ENCODE measurements at regions not wholly inside any gene's neighbourhood (a gene's known extent, or its start where the extent isn't known, plus 50 kb on each side); places are given as distances from the start of the nearest gene placed in this dataset.

DNA sequence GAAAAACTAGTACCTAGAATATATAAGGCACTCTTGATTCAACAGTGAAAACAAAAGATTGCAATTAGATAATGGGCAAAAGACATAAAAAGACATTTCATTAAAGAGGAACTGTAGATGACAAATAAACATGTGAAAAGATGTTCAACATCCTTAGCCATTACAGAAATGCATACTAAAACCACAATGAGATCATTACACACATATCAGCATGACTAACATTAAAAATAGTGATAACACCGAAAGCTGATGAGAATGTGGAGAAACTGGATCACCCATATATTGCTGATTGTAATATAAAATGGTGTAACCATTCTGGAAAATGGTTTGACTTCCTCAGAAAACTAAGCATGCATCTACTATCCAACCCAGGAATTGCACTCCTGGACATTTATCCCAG is 340.3 kb downstream of the SEC16B start:
- Histone ChIP-seq H3K36me3 (ENCODE audit: insufficient read depth, low read length) (no peaks in the 10 kb centered on the region), H3K79me2 (replicated peaks; ENCODE audit: insufficient read depth, low read length) (no peaks in the 10 kb centered on the region), H3K9me2 (ENCODE audit: insufficient read depth, low read length) (no peaks in the 10 kb centered on the region), H4K20me1 (ENCODE audit: insufficient read depth) (no peaks in the 10 kb centered on the region), H3K27me3 (ENCODE audit: insufficient read depth, low read depth, low read length) (no peaks in the 10 kb centered on the region), H3K4me2 (ENCODE audit: low read length) (no peak overlapping the region), H3K4me3 (ENCODE audit: low read length) (no peak overlapping the region), H3F3A (ENCODE audit: insufficient read depth, low read length, poor library complexity, severe bottlenecking) (no peaks in the 10 kb centered on the region), H2AFZ (ENCODE audit: low read depth, low read length) (no peak overlapping the region), H3K27ac (ENCODE audit: low read length) (no peak overlapping the region), H3K9me3 (ENCODE audit: low read length) (no peaks in the 10 kb centered on the region), H3K9ac (ENCODE audit: low read length) (no peak overlapping the region)
- TF ChIP-seq SMC3 (conservative IDR thresholded peaks at IDR 0.05; ENCODE audit: poor library complexity), result no peak
- no peak for TF ChIP-seq EP300 (conservative IDR thresholded peaks at IDR 0.05; ENCODE audit: poor library complexity, severe bottlenecking)
- TF ChIP-seq, protein P1, sequence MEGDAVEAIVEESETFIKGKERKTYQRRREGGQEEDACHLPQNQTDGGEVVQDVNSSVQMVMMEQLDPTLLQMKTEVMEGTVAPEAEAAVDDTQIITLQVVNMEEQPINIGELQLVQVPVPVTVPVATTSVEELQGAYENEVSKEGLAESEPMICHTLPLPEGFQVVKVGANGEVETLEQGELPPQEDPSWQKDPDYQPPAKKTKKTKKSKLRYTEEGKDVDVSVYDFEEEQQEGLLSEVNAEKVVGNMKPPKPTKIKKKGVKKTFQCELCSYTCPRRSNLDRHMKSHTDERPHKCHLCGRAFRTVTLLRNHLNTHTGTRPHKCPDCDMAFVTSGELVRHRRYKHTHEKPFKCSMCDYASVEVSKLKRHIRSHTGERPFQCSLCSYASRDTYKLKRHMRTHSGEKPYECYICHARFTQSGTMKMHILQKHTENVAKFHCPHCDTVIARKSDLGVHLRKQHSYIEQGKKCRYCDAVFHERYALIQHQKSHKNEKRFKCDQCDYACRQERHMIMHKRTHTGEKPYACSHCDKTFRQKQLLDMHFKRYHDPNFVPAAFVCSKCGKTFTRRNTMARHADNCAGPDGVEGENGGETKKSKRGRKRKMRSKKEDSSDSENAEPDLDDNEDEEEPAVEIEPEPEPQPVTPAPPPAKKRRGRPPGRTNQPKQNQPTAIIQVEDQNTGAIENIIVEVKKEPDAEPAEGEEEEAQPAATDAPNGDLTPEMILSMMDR (IDR thresholded peaks at IDR 0.05; ENCODE audit: poor library complexity, severe bottlenecking), result no peak
- no peak for TF ChIP-seq MXI1 (conservative IDR thresholded peaks at IDR 0.05; ENCODE audit: poor library complexity, severe bottlenecking)
- TF ChIP-seq TAF1 (IDR thresholded peaks at IDR 0.05; ENCODE audit: low read depth), result no peak

DNA sequence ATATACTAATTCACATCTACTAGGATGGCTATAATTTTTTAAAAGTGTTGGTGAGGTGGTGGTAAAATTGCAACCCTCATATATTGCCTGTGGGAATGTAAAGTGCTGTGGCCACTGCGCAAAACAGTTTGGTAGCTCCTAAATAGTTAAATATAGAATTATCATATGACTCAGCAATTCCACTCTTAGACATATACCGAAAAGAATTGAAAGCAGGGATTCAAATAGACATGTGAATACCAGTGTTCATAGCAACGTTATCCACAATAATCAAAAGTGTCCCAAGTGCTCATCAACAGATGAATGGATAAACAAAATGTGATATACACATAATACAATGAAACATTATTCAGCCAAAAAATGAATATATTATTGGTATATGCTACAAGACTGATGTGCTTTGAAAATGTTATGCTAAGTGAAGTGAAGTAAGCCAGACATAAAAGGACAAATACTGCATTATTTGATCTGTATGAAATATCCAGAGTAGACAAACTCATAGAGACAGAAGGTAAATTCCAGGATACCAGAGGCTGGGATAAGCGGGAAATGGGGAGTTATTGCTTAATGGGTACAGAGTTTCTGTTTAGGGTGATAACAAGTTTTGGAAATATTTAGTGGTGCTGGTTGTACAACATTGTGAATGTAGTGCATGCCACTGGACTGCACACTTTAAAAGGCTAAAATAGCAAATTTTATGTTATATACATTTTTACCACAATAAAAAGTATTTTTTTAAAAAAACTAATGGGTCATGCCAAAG is 342.5 kb downstream of the SEC16B start:
- H2AFZ ChIP-seq (ENCODE audit: low read depth, low read length), result no peak overlapping the region
- H3K27ac ChIP-seq (ENCODE audit: low read length), result no peak overlapping the region
- H3K36me3 ChIP-seq (ENCODE audit: insufficient read depth, low read length), result no peaks in the 10 kb centered on the region
- H3K9me3 ChIP-seq (ENCODE audit: low read length), result no peaks in the 10 kb centered on the region
- no peaks in the 10 kb centered on the region for H3K9me2 ChIP-seq (ENCODE audit: insufficient read depth, low read length)
- H3K4me3 ChIP-seq (ENCODE audit: low read length), result no peak overlapping the region
- TF ChIP-seq, protein P2, sequence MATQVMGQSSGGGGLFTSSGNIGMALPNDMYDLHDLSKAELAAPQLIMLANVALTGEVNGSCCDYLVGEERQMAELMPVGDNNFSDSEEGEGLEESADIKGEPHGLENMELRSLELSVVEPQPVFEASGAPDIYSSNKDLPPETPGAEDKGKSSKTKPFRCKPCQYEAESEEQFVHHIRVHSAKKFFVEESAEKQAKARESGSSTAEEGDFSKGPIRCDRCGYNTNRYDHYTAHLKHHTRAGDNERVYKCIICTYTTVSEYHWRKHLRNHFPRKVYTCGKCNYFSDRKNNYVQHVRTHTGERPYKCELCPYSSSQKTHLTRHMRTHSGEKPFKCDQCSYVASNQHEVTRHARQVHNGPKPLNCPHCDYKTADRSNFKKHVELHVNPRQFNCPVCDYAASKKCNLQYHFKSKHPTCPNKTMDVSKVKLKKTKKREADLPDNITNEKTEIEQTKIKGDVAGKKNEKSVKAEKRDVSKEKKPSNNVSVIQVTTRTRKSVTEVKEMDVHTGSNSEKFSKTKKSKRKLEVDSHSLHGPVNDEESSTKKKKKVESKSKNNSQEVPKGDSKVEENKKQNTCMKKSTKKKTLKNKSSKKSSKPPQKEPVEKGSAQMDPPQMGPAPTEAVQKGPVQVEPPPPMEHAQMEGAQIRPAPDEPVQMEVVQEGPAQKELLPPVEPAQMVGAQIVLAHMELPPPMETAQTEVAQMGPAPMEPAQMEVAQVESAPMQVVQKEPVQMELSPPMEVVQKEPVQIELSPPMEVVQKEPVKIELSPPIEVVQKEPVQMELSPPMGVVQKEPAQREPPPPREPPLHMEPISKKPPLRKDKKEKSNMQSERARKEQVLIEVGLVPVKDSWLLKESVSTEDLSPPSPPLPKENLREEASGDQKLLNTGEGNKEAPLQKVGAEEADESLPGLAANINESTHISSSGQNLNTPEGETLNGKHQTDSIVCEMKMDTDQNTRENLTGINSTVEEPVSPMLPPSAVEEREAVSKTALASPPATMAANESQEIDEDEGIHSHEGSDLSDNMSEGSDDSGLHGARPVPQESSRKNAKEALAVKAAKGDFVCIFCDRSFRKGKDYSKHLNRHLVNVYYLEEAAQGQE (IDR thresholded peaks at IDR 0.05; ENCODE audit: borderline replicate concordance), result no peak
- TF ChIP-seq EP300 (conservative IDR thresholded peaks at IDR 0.05; ENCODE audit: poor library complexity, severe bottlenecking), result no peak
- TF ChIP-seq POLR2AphosphoS5 (IDR thresholded peaks at IDR 0.05), result no peak
- TF ChIP-seq EZH2 (IDR thresholded peaks at IDR 0.05; ENCODE audit: borderline replicate concordance, insufficient read depth, low read length, poor library complexity, severe bottlenecking), result no peak
- no peak for TF ChIP-seq SMC3 (conservative IDR thresholded peaks at IDR 0.05; ENCODE audit: poor library complexity)
- no peak for TF ChIP-seq TAF1 (IDR thresholded peaks at IDR 0.05; ENCODE audit: low read depth)
- TF ChIP-seq, protein P1 (IDR thresholded peaks at IDR 0.05; ENCODE audit: poor library complexity, severe bottlenecking), result no peak
- TF ChIP-seq RAD21 (conservative IDR thresholded peaks at IDR 0.05), result no peak
- no peak for TF ChIP-seq MXI1 (conservative IDR thresholded peaks at IDR 0.05; ENCODE audit: poor library complexity, severe bottlenecking)
- no peaks in the 10 kb centered on the region for H3K27me3 ChIP-seq (ENCODE audit: insufficient read depth, low read depth, low read length)
- H4K20me1 ChIP-seq (ENCODE audit: insufficient read depth), result no peaks in the 10 kb centered on the region
- no peak overlapping the region for H3K9ac ChIP-seq (ENCODE audit: low read length)
- no peaks in the 10 kb centered on the region for H3F3A ChIP-seq (ENCODE audit: insufficient read depth, low read length, poor library complexity, severe bottlenecking)
- no peak overlapping the region for H3K4me2 ChIP-seq (ENCODE audit: low read length)
- no peaks in the 10 kb centered on the region for H3K79me2 ChIP-seq (replicated peaks; ENCODE audit: insufficient read depth, low read length)
